PC-9 (cell line): ENCODE measurements at regions not wholly inside any gene's neighbourhood (a gene's known extent, or its start where the extent isn't known, plus 50 kb on each side); places are given as distances from the start of the nearest gene placed in this dataset.

Experiments used
- BruUV-seq: library from RNA; stranded (reverse); fragments of 400-500 nt; replicated peaks from 2 replicates; lab custom pipeline; 2021; lab: Mats Ljungman, UMichigan
- CTCF ChIA-PET: fragments of 300-600 bp; sonication (Branson Sonifier 250); formaldehyde crosslinking; loops from one replicate; lab custom pipeline; 2022; ENCODE audit warnings: antibody characterized with exemption; lab: Charles Lee
- POLR2A ChIA-PET: fragments of 300-600 bp; sonication (Branson Sonifier 250); formaldehyde crosslinking; loops from one replicate; lab custom pipeline; 2022; ENCODE audit warnings: antibody characterized with exemption; ENCODE audit not compliant: unreplicated experiment; lab: Charles Lee
- DNase-seq, 2 experiments: peaks; one replicate each; pipeline versions ENCODE4 v3.0.0 to v3.0.0-alpha.2; 2015 to 2022; ENCODE audit warnings: mixed read lengths in 1 of 2
- H2AFZ ChIP-seq: fragments of 200-600 bp; sonication (generic); 2 replicates; pipeline ENCODE4 v1.8.1; 2017; ENCODE audit warnings: antibody characterized with exemption
- H3F3A ChIP-seq: fragments of 200-600 bp; sonication (generic); 2 replicates; pipeline ENCODE4 v1.8.1; 2017; ENCODE audit warnings: antibody characterized with exemption, mild to moderate bottlenecking, low read depth; ENCODE audit not compliant: insufficient read depth
- H3K27ac ChIP-seq: fragments of 200-600 bp; sonication (generic); 2 replicates; pipeline ENCODE4 v1.6.1; 2016; ENCODE audit warnings: mixed run types
- H3K27me3 ChIP-seq: fragments of 200-600 bp; sonication (generic); 2 replicates; pipeline ENCODE4 v1.6.1; 2016; ENCODE audit warnings: low read depth, mixed run types; ENCODE audit not compliant: insufficient read depth
- H3K36me3 ChIP-seq: fragments of 200-600 bp; sonication (generic); 2 replicates; pipeline ENCODE4 v1.6.1; 2016; ENCODE audit warnings: low read depth, mixed run types
- H3K4me1 ChIP-seq: fragments of 200-600 bp; sonication (generic); replicated peaks from 2 replicates; pipeline ENCODE4 v1.6.1; 2016; ENCODE audit warnings: mixed run types; ENCODE audit not compliant: insufficient read depth
- H3K4me2 ChIP-seq: fragments of 200-600 bp; sonication (generic); 2 replicates; pipeline ENCODE4 v1.6.1; 2017; ENCODE audit warnings: mixed run types
- H3K4me3 ChIP-seq: fragments of 200-600 bp; sonication (generic); 2 replicates; pipeline ENCODE4 v1.6.1; 2016; ENCODE audit warnings: mixed run types
- H3K79me2 ChIP-seq: fragments of 200-600 bp; sonication (generic); 2 replicates; pipeline ENCODE4 v1.6.1; 2017; ENCODE audit warnings: low read depth, mixed run types
- H3K9me2 ChIP-seq: fragments of 200-600 bp; sonication (generic); 2 replicates; pipeline ENCODE4 v1.8.1; 2017; ENCODE audit warnings: mild to moderate bottlenecking; ENCODE audit not compliant: insufficient read depth
- H3K9me3 ChIP-seq: fragments of 200-600 bp; sonication (generic); 2 replicates; pipeline ENCODE4 v1.8.1; 2016; ENCODE audit warnings: low read depth; ENCODE audit not compliant: insufficient read depth
- H4K20me1 ChIP-seq: fragments of 200-600 bp; sonication (generic); 2 replicates; pipeline ENCODE4 v1.8.1; 2017; ENCODE audit not compliant: insufficient read depth
- CTCF ChIP-seq: fragments of 200-600 bp; sonication (generic); conservative IDR thresholded peaks from 2 replicates; pipeline ENCODE4 v1.6.1; 2017; ENCODE audit warnings: mixed run types, antibody characterized with exemption, mild to moderate bottlenecking, moderate library complexity
- EZH2 ChIP-seq: fragments of 200-600 bp; sonication (generic); IDR thresholded peaks from 2 replicates; pipeline ENCODE4 v1.8.0; 2017; ENCODE audit warnings: antibody characterized with exemption, low read depth
- intact Hi-C: fragments of 100-400 bp; cut with micrococcal nuclease; formaldehyde crosslinking; loops from one replicate; pipeline ENCODE4 v1.10.0; 2022; ENCODE audit not compliant: unreplicated experiment

GRCh38 chr4:67292636-67293035, 252.7 kb downstream of the CENPC start:
- ChIA-PET POLR2A (no interaction called here), CTCF (no interaction called here)
- TF ChIP-seq EZH2 (no peak), CTCF (no peak)
- BruUV-seq: no TSS peak
- no peak overlapping the region for H2AFZ ChIP-seq
- no peak for DNase-seq
- H3K27me3 ChIP-seq: no peaks in the 10 kb centered on the region
- no peaks in the 10 kb centered on the region for H3K9me2 ChIP-seq
- H3K4me1 ChIP-seq: 0 out of 2 replicates have a peak, but pooled peaks cover 4% of the 10 kb centered on the region
- H3K4me2 ChIP-seq: 0 out of 2 replicates have a peak overlapping the region, but pooled peaks have one; percentile 13
- no peak overlapping the region for H3K27ac ChIP-seq
- H4K20me1 ChIP-seq: no peaks in the 10 kb centered on the region
- no peaks in the 10 kb centered on the region for H3K36me3 ChIP-seq
- no peaks in the 10 kb centered on the region for H3K9me3 ChIP-seq
- no peaks in the 10 kb centered on the region for H3K79me2 ChIP-seq
- intact Hi-C loops: no loop called here
- H3F3A ChIP-seq: no peaks in the 10 kb centered on the region
- no peak overlapping the region for H3K4me3 ChIP-seq

GRCh38 chr4:67292045-67292444, 253.3 kb downstream of the CENPC start:
- Histone ChIP-seq H3K79me2 (no peaks in the 10 kb centered on the region), H3K4me2 (0 out of 2 replicates have a peak overlapping the region, but pooled peaks have one; percentile 13), H3K36me3 (no peaks in the 10 kb centered on the region), H4K20me1 (no peaks in the 10 kb centered on the region), H3K4me1 (0 out of 2 replicates have a peak, but pooled peaks cover 4% of the 10 kb centered on the region), H3F3A (no peaks in the 10 kb centered on the region), H3K27ac (no peak overlapping the region), H3K9me3 (no peaks in the 10 kb centered on the region), H3K9me2 (no peaks in the 10 kb centered on the region), H3K4me3 (no peak overlapping the region), H2AFZ (no peak overlapping the region), H3K27me3 (no peaks in the 10 kb centered on the region)
- no peak for DNase-seq
- no TSS peak for BruUV-seq
- ChIA-PET CTCF (interaction anchor here (0.6 kb wide), 1 partner anchor 15 kb away, joined by 3 read pairs; no protein-coding TSS in a partner anchor), POLR2A (no interaction called here)
- TF ChIP-seq CTCF (no peak), EZH2 (no peak)
- intact Hi-C loops: no loop called here

- no TSS peak for BruUV-seq
- Histone ChIP-seq H3K27ac (no peak overlapping the region), H3K9me3 (no peaks in the 10 kb centered on the region), H4K20me1 (no peaks in the 10 kb centered on the region), H3K36me3 (no peaks in the 10 kb centered on the region), H3K4me2 (no peak overlapping the region), H3F3A (no peaks in the 10 kb centered on the region), H3K79me2 (no peaks in the 10 kb centered on the region), H3K4me1 (0 out of 2 replicates have a peak, but pooled peaks cover 4% of the 10 kb centered on the region), H3K4me3 (no peak overlapping the region), H3K27me3 (no peaks in the 10 kb centered on the region), H2AFZ (no peak overlapping the region), H3K9me2 (no peaks in the 10 kb centered on the region)
- ChIA-PET CTCF (interaction anchor here (0.6 kb wide), 1 partner anchor 16 kb away, joined by 3 read pairs; no protein-coding TSS in a partner anchor), POLR2A (no interaction called here)
- TF ChIP-seq CTCF (no peak), EZH2 (no peak)
- intact Hi-C loops: no loop called here
- DNase-seq: no peak
Measured at GRCh38 chr4:67291644-67292043, 253.7 kb downstream of the CENPC start.
